ENCODE measurements at regions not wholly inside any gene's neighbourhood (a gene's known extent, or its start where the extent isn't known, plus 50 kb on each side); places are given as distances from the start of the nearest gene placed in this dataset.

DNA sequence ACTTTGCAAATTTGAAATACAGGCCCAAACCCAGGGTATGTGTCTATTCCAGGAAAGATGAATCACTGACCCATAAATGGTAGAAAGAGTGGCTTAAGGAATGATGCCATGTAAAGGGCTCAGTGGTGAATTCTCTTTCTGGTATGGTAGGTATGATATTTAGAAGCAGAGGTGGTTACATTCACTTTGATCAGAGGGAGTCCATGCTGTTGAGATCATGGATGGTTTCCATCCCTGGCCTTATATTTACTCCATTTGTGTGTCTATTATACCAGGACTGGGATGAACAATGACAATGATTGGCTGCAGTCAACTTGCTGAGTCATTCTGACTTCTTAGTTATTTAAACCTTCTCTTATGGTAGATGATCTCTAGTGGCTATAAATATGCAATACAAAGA, 419.8 kb upstream of the LRRC4C start:
- H3K4me2 ChIP-seq (ENCODE audit: insufficient read depth, low read length) = no peak overlapping the region
- TF ChIP-seq EZH2 (IDR thresholded peaks at IDR 0.05; ENCODE audit: borderline replicate concordance, low read depth, low read length, severe bottlenecking) = no peak
- TF ChIP-seq, protein P1, sequence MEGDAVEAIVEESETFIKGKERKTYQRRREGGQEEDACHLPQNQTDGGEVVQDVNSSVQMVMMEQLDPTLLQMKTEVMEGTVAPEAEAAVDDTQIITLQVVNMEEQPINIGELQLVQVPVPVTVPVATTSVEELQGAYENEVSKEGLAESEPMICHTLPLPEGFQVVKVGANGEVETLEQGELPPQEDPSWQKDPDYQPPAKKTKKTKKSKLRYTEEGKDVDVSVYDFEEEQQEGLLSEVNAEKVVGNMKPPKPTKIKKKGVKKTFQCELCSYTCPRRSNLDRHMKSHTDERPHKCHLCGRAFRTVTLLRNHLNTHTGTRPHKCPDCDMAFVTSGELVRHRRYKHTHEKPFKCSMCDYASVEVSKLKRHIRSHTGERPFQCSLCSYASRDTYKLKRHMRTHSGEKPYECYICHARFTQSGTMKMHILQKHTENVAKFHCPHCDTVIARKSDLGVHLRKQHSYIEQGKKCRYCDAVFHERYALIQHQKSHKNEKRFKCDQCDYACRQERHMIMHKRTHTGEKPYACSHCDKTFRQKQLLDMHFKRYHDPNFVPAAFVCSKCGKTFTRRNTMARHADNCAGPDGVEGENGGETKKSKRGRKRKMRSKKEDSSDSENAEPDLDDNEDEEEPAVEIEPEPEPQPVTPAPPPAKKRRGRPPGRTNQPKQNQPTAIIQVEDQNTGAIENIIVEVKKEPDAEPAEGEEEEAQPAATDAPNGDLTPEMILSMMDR (IDR thresholded peaks at IDR 0.05; ENCODE audit: borderline replicate concordance, extremely low read depth, low read length, poor library complexity, severe bottlenecking) = no peak
- H3K9me3 ChIP-seq (ENCODE audit: insufficient read depth, low read length, severe bottlenecking) = no peaks in the 10 kb centered on the region
- H3K79me2 ChIP-seq (ENCODE audit: insufficient read depth, low read length) = no peaks in the 10 kb centered on the region
- no peak overlapping the region for H3K4me3 ChIP-seq (ENCODE audit: low read depth in 1 of 2, low read length in 2 of 2)
- H4K20me1 ChIP-seq (ENCODE audit: insufficient read depth, low read length) = no peaks in the 10 kb centered on the region
- H3K27me3 ChIP-seq (ENCODE audit: insufficient read depth, low read length, poor library complexity) = no peaks in the 10 kb centered on the region
- H3K36me3 ChIP-seq (ENCODE audit: insufficient read depth, low read length) = no peaks in the 10 kb centered on the region
- no peak overlapping the region for H3K27ac ChIP-seq (ENCODE audit: low read length)
- no peaks in the 10 kb centered on the region for H3K4me1 ChIP-seq (ENCODE audit: insufficient read depth, low read length)
- no peak for DNase-seq
- H2AFZ ChIP-seq (ENCODE audit: low read depth, low read length) = no peak overlapping the region
- ATAC-seq (ENCODE audit: insufficient read depth, low read depth) = no peak
- no peak overlapping the region for H3K9ac ChIP-seq (ENCODE audit: low read depth, low read length)

DNA sequence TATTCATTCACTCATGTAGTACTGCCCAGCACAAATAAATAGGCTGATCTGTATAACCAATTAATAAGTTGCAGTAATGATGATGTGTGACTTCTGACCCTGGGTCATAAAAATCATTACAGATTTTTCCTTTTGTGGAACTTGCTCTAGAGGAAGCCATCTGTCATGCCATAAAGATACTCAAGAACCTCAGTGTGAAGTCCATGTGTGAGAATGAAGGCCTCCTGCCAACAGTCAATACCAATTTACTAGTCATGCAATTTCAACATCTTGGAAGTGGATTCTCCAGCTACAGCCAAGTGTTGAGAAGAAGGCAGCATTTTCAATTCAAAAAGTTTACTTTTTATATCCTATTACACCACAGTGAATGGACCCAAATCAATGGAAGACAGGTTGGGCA, 435.6 kb upstream of the LRRC4C start:
- Histone ChIP-seq H2AFZ (ENCODE audit: low read depth, low read length) (no peak overlapping the region), H3K36me3 (ENCODE audit: insufficient read depth, low read length) (no peaks in the 10 kb centered on the region), H3K79me2 (ENCODE audit: insufficient read depth, low read length) (no peaks in the 10 kb centered on the region), H3K27me3 (ENCODE audit: insufficient read depth, low read length, poor library complexity) (no peaks in the 10 kb centered on the region), H3K4me2 (ENCODE audit: insufficient read depth, low read length) (no peak overlapping the region), H3K9me3 (ENCODE audit: insufficient read depth, low read length, severe bottlenecking) (no peaks in the 10 kb centered on the region), H3K4me1 (ENCODE audit: insufficient read depth, low read length) (no peaks in the 10 kb centered on the region), H3K27ac (ENCODE audit: low read length) (no peak overlapping the region), H3K4me3 (ENCODE audit: low read depth in 1 of 2, low read length in 2 of 2) (no peak overlapping the region), H3K9ac (ENCODE audit: low read depth, low read length) (no peak overlapping the region), H4K20me1 (ENCODE audit: insufficient read depth, low read length) (no peaks in the 10 kb centered on the region)
- no peak for ATAC-seq (ENCODE audit: insufficient read depth, low read depth)
- TF ChIP-seq EZH2 (IDR thresholded peaks at IDR 0.05; ENCODE audit: borderline replicate concordance, low read depth, low read length, severe bottlenecking) = no peak
- no peak for DNase-seq

DNA sequence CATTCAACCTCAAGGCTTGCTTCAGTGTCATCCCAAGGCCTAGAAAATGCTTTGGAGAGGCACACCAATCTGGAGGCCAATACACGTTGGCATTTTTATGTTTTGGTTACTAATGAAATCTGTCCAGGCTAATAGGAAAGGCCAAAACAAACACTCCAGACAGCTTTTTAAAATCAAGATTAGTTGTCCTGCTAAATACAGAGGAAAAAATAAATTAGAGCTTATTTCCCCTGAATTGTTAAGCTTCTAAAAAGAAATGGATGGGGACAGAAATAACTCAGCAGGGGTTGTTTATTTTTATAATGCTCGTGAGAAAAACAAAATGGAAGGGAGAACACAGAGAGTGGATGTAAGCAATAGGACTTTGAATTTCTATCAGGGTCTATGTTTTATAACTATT, 438.5 kb upstream of the LRRC4C start:
- Histone ChIP-seq H3K4me3 (ENCODE audit: low read depth in 1 of 2, low read length in 2 of 2) (no peak overlapping the region), H3K27ac (ENCODE audit: low read length) (no peak overlapping the region), H3K36me3 (ENCODE audit: insufficient read depth, low read length) (no peaks in the 10 kb centered on the region), H2AFZ (ENCODE audit: low read depth, low read length) (no peak overlapping the region), H3K9ac (ENCODE audit: low read depth, low read length) (no peak overlapping the region), H3K27me3 (ENCODE audit: insufficient read depth, low read length, poor library complexity) (no peaks in the 10 kb centered on the region), H3K4me1 (ENCODE audit: insufficient read depth, low read length) (no peaks in the 10 kb centered on the region), H3K79me2 (ENCODE audit: insufficient read depth, low read length) (no peaks in the 10 kb centered on the region), H3K9me3 (ENCODE audit: insufficient read depth, low read length, severe bottlenecking) (no peaks in the 10 kb centered on the region), H4K20me1 (ENCODE audit: insufficient read depth, low read length) (no peaks in the 10 kb centered on the region), H3K4me2 (ENCODE audit: insufficient read depth, low read length) (no peak overlapping the region)
- TF ChIP-seq EZH2 (IDR thresholded peaks at IDR 0.05; ENCODE audit: borderline replicate concordance, low read depth, low read length, severe bottlenecking) = no peak
- TF ChIP-seq, protein P1 (IDR thresholded peaks at IDR 0.05; ENCODE audit: borderline replicate concordance, extremely low read depth, low read length, poor library complexity, severe bottlenecking) = no peak
- ATAC-seq (ENCODE audit: insufficient read depth, low read depth) = no peak
- DNase-seq = no peak

DNA sequence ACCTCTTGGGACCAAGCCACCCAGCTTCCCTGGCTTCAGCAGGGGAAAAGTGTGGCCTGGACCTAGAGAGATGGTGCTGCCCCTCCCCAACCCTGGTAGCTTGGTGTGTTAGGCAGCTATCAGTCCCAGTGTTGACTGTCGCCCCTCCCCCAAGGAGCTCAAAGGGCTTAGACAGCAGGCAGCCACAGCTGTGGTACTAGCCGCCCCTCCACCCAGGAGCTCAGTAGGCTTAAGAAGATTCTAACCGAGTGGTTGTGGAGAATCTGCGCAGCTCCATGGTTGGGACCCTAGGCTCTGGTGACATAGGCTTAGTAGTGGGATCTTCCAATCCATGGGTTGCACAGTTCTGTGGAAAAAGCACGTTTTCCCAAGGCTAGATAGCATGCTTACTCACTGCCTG, 458.4 kb upstream of the LRRC4C start:
- H2AFZ ChIP-seq (ENCODE audit: low read depth, low read length) = no peak overlapping the region
- TF ChIP-seq, protein P1 (IDR thresholded peaks at IDR 0.05; ENCODE audit: borderline replicate concordance, extremely low read depth, low read length, poor library complexity, severe bottlenecking) = no peak
- no peak for TF ChIP-seq EZH2 (IDR thresholded peaks at IDR 0.05; ENCODE audit: borderline replicate concordance, low read depth, low read length, severe bottlenecking)
- H3K27ac ChIP-seq (ENCODE audit: low read length) = no peak overlapping the region
- no peak overlapping the region for H3K4me3 ChIP-seq (ENCODE audit: low read depth in 1 of 2, low read length in 2 of 2)
- no peaks in the 10 kb centered on the region for H3K79me2 ChIP-seq (ENCODE audit: insufficient read depth, low read length)
- no peaks in the 10 kb centered on the region for H3K4me1 ChIP-seq (ENCODE audit: insufficient read depth, low read length)
- H3K9ac ChIP-seq (ENCODE audit: low read depth, low read length) = no peak overlapping the region
- no peak overlapping the region for H3K4me2 ChIP-seq (ENCODE audit: insufficient read depth, low read length)
- no peaks in the 10 kb centered on the region for H3K9me3 ChIP-seq (ENCODE audit: insufficient read depth, low read length, severe bottlenecking)
- H4K20me1 ChIP-seq (ENCODE audit: insufficient read depth, low read length) = no peaks in the 10 kb centered on the region
- DNase-seq (no peak), ATAC-seq (ENCODE audit: insufficient read depth, low read depth) (no peak)
- H3K36me3 ChIP-seq (ENCODE audit: insufficient read depth, low read length) = no peaks in the 10 kb centered on the region
- no peaks in the 10 kb centered on the region for H3K27me3 ChIP-seq (ENCODE audit: insufficient read depth, low read length, poor library complexity)

Data from DND-41 (cell line).